ENCODE measurements at regions not wholly inside any gene's neighbourhood (a gene's known extent, or its start where the extent isn't known, plus 50 kb on each side); places are given as distances from the start of the nearest gene placed in this dataset.

DNA sequence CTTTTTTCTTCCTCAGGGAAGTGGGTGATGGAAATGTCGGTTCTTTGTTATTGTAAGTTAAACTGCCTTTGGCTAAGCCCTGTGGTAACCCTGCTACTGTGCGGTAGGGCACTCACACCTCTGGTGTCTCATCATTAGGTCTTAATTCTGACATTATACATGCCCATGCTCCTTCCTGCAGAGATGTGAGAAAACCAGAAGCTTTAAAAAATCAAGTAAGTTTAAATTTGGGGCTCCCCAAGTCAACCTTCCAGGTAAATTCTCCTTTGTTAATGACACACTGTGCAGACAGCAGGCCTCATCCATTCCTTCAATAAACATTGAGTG lies 155.8 kb downstream of the FAM43A start:
- no peaks in the 10 kb centered on the region for H3K27me3 ChIP-seq (replicated peaks)
- DNase-seq, result no peak
- in situ Hi-C loops (cut with HindIII; ENCODE audit: low pct_ligation_motif_present, low sequenced_read_pairs), result no loop called here
- H3K27ac ChIP-seq, result no peak overlapping the region
- H3K4me3 ChIP-seq (ENCODE audit: low read depth, low read length), result no peak overlapping the region
- no peaks in the 10 kb centered on the region for H3K36me3 ChIP-seq (replicated peaks)
- TF ChIP-seq, protein P1, sequence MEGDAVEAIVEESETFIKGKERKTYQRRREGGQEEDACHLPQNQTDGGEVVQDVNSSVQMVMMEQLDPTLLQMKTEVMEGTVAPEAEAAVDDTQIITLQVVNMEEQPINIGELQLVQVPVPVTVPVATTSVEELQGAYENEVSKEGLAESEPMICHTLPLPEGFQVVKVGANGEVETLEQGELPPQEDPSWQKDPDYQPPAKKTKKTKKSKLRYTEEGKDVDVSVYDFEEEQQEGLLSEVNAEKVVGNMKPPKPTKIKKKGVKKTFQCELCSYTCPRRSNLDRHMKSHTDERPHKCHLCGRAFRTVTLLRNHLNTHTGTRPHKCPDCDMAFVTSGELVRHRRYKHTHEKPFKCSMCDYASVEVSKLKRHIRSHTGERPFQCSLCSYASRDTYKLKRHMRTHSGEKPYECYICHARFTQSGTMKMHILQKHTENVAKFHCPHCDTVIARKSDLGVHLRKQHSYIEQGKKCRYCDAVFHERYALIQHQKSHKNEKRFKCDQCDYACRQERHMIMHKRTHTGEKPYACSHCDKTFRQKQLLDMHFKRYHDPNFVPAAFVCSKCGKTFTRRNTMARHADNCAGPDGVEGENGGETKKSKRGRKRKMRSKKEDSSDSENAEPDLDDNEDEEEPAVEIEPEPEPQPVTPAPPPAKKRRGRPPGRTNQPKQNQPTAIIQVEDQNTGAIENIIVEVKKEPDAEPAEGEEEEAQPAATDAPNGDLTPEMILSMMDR (IDR thresholded peaks at IDR 0.05; ENCODE audit: low read depth, low read length, missing control alignments), result no peak

DNA sequence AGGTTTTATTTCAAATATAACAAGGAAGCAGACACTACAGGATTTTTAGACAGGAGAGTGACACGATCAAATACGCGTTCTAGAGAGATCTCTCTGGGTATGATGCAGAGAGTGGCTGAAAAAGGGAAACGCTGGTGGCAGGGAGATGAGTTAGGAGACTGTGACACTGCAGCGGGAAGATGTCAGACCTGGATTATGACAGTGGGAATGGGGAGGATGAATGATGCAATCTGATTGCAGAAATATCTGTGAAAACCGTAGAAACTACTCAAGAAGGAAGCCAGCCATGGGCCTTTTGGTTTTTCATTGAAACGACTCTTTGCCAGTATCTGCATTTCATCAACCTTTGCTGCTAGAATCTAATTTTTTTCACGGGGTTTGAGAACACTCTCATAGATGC lies 157.9 kb downstream of the FAM43A start:
- Histone ChIP-seq H3K27me3 (replicated peaks) (no peaks in the 10 kb centered on the region), H3K36me3 (replicated peaks) (no peaks in the 10 kb centered on the region), H3K27ac (no peak overlapping the region), H3K4me3 (ENCODE audit: low read depth, low read length) (no peak overlapping the region)
- TF ChIP-seq, protein P1 (IDR thresholded peaks at IDR 0.05; ENCODE audit: low read depth, low read length, missing control alignments), result no peak
- no peak for DNase-seq
- in situ Hi-C loops (cut with HindIII; ENCODE audit: low pct_ligation_motif_present, low sequenced_read_pairs), result no loop called here

DNA sequence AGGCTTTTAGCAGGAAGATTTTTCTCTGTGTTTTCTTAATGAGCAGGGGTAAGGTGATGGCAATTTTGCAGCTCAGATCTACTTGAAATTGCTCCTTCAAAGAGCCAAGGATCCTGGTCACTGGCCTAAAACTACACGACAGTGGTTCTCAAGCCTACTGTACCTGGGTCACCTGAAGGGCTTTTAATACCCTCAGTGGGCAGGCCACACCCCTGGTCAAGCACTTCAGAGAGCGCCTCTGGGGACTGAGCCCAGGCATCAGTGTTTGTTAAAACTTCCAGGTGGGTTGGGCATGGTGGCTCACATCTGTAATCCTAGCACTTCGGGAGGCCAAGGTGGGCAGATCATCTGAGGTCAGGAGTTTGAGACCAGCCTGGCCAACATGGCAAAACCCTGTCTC lies 158.4 kb downstream of the FAM43A start:
- Histone ChIP-seq H3K36me3 (replicated peaks) (no peaks in the 10 kb centered on the region), H3K4me3 (ENCODE audit: low read depth, low read length) (no peak overlapping the region), H3K27ac (no peak overlapping the region), H3K27me3 (replicated peaks) (no peaks in the 10 kb centered on the region)
- no peak for DNase-seq
- in situ Hi-C loops (cut with HindIII; ENCODE audit: low pct_ligation_motif_present, low sequenced_read_pairs), result no loop called here
- TF ChIP-seq, protein P1 (IDR thresholded peaks at IDR 0.05; ENCODE audit: low read depth, low read length, missing control alignments), result no peak

DNA sequence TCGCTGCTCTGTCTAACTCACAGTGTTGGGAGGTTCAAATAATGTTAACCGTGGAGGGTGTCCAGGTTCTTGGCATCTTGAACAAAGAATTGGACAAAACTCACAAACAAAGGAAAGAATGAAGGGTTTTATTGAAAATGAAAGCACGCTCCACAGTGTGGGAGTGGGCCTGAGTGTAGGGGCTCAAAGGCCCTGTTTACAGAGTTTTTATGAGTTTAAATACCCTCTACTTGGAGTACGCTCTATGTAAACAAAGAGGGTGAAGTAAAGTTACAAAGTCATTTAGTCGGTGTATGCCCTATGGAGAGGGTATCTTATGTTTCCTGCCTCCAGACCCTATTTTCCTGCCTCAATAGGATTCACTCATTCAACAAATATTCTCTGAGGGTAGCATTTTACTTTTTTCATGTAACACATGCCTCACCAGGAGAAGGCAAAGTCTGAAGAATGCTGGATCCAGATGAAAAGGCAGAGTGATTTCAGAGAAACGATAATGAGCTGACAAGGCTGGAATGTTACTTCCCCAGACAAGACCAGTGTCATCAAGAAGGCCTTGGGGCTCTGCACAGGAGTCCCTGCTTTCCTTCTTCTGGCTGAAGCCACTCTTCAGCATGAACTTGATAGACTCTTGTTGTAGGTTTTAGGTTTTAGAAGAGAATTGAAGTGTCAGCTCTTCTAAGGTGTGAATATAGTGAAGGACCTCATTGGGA lies 163.6 kb downstream of the FAM43A start:
- in situ Hi-C loops (cut with HindIII; ENCODE audit: low pct_ligation_motif_present, low sequenced_read_pairs), result no loop called here

DNA sequence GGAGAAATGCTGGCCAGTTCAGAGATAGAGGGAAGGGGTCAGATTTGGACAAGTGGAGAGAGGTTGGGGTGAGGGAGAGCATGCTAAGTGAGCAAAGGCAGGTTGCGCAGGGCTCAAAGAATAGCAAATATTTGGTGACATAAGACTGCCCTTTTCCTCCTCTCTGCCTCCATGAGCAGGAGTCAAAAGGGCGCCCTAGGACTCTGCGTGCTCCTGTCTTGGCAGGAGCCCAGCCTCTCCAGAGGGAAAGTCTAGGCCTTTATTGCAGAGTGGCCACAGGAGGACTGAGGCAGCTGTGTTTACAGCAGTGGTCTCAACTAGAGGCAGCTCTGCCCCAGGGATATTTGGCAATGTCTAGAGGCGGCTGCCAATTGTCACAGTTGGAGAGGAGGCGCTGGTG lies 165.6 kb downstream of the FAM43A start:
- no peaks in the 10 kb centered on the region for H3K36me3 ChIP-seq (replicated peaks)
- no peak overlapping the region for H3K4me3 ChIP-seq (ENCODE audit: low read depth, low read length)
- H3K27me3 ChIP-seq (replicated peaks), result no peaks in the 10 kb centered on the region
- DNase-seq, result no peak
- in situ Hi-C loops (cut with HindIII; ENCODE audit: low pct_ligation_motif_present, low sequenced_read_pairs), result no loop called here
- no peak overlapping the region for H3K27ac ChIP-seq
- TF ChIP-seq, protein P1 (IDR thresholded peaks at IDR 0.05; ENCODE audit: low read depth, low read length, missing control alignments), result no peak

More for the DNA sequence above, 163.6 kb downstream of the FAM43A start:
- DNase-seq, result no peak
- H3K4me3 ChIP-seq (ENCODE audit: low read depth, low read length), result no peak overlapping the region
- H3K36me3 ChIP-seq (replicated peaks), result no peaks in the 10 kb centered on the region
- TF ChIP-seq, protein P1 (IDR thresholded peaks at IDR 0.05; ENCODE audit: low read depth, low read length, missing control alignments), result no peak
- H3K27ac ChIP-seq, result no peak overlapping the region
- no peaks in the 10 kb centered on the region for H3K27me3 ChIP-seq (replicated peaks)

DNA sequence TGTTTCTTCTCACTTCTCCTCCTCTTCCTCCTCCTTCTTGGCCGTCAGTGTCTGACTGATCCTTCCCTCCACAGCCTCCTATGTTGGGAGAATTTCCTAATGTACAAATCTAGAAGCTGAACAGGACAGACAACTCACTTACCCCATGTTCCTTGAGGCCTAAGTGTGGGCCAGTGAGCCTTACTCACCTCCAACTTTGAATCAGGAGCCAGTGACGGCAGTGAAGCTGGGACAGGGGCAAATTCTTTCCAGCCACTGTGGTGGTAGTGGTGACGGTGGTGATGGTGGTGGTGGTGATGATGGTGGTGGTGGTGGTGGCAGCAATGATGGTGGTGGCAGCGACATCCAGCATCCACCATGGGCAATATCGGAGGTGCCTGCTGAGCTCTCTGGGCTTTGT lies 166.3 kb downstream of the FAM43A start:
- Histone ChIP-seq H3K27me3 (replicated peaks) (no peaks in the 10 kb centered on the region), H3K27ac (no peak overlapping the region), H3K36me3 (replicated peaks) (no peaks in the 10 kb centered on the region), H3K4me3 (ENCODE audit: low read depth, low read length) (no peak overlapping the region)
- no peak for DNase-seq
- TF ChIP-seq, protein P1 (IDR thresholded peaks at IDR 0.05; ENCODE audit: low read depth, low read length, missing control alignments), result no peak
- in situ Hi-C loops (cut with HindIII; ENCODE audit: low pct_ligation_motif_present, low sequenced_read_pairs), result no loop called here
